ENCODE measurements at regions not wholly inside any gene's neighbourhood (a gene's known extent, or its start where the extent isn't known, plus 50 kb on each side); places are given as distances from the start of the nearest gene placed in this dataset.
A peak's percentile ranks its signal among the peaks of the same experiment; 100 is the strongest.

DNA sequence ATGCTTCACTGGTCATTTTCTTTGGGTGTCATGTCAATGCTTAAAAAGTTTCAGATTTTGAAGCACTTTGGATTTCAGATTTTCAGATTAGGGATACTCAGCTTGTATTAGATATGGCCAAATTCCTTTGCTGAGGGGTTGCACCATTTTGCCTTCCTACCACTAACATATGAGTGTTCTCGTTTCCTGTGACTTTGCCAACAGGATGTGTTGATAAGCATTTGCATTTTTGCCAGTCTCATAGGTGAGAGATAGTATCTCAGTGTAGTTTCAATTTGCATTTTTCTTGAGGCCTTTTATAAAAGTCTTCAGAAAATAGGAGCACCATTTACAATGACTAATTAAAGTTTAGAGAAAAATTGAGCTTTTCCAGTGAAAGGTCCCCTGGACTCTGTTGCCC, 71.6 kb upstream of the CLCN4 start:
- DNase-seq: peak; percentile 70

DNA sequence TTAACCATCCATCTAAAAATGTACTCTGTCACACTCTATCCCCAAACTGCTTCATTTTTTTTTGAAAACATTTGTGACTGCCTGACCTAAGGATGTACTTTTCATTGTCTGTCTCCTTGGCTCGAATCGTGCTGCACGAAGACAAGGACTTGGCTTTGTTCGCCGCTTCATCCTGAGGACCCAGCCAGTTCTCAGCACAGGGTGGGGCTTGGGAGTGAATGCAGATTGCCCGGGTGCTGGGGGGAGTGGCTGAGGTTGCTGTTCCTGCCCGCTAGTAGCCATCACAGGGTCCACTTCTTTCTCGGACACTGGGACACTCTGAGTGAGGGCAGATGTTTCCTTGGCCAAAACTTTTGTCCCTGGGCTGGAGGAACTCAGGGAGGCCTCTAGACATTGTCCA, 70.1 kb upstream of the CLCN4 start:
- no peak for DNase-seq

DNA sequence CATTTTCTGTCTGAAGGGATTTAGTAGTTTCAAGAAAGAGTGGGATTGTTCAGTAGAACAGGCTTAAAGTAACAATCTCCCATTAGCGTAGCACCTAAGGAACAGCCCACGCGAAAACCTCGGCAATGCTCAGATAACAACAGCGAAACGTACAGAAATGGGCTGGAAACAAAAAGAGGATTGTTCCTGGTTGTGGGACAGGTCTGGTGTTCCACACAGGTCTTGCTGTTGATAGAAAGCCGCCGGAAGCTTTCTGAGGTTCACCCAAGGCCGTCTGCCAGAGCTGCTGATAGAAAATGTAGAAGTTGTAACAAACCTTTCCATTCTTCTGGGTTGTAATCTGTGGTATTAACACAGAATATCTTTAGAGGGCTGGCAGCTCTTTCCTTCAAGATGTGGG, 69.4 kb upstream of the CLCN4 start:
- no peak for DNase-seq

DNA sequence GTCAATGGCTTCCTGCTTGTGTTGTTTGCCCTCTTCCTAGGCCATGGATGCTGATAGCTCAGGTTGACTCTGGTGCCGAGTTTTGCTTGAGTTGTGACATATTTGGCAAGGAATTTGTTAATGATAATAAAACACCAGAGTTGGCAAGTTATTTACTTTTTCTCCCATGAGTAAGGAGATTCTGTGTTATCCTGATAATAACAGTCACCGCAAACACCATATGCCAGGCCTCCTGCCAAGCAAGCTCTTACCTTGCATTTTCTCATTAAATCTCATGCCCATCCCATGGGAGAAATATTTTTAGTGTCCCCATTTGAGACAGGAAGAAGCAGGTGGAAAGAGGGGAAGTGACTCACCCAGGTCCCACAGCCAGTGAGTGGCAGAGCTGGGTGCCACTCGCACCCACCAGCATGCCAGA, 67.4 kb upstream of the CLCN4 start:
- peak; percentile 15 for DNase-seq

DNA sequence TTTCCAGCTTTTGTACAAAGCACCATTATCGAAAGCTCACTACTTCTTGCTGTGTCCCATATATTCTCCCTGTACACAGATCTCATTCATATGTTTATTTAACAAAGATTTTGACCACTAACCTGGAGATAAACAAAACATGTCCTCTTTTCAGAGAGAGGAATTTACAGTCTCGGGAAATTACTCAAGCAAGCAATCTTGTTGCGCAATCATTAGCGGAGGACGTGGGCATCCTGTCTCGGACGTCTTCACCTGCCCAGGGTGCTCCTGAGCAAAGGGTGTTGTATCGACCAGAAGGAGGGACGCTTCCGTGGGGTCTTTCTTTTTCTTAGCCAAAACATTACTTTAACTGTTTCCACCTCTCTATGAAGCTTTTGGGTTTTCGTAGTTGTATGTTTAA, 66.5 kb upstream of the CLCN4 start:
- no peak for DNase-seq

DNA sequence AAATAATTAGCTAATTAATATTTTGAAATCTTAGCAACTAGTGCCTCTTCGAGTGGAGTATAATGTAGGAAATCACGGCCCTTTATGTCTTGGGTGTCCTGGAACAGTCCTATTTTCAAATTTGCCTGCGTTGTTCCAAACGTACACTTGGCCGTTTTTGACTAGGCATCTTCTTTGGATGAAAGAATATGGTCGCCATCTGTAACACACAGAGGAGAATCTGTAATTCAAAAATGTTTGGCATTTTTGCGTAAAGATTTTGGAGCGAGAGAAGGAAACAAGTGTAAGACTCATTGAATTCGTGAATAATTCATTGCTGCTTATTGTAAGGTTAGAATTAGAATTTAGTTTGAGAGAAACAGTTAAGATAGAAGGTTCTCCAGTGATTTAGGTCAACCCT, 61.5 kb upstream of the CLCN4 start:
- DNase-seq: no peak

DNA sequence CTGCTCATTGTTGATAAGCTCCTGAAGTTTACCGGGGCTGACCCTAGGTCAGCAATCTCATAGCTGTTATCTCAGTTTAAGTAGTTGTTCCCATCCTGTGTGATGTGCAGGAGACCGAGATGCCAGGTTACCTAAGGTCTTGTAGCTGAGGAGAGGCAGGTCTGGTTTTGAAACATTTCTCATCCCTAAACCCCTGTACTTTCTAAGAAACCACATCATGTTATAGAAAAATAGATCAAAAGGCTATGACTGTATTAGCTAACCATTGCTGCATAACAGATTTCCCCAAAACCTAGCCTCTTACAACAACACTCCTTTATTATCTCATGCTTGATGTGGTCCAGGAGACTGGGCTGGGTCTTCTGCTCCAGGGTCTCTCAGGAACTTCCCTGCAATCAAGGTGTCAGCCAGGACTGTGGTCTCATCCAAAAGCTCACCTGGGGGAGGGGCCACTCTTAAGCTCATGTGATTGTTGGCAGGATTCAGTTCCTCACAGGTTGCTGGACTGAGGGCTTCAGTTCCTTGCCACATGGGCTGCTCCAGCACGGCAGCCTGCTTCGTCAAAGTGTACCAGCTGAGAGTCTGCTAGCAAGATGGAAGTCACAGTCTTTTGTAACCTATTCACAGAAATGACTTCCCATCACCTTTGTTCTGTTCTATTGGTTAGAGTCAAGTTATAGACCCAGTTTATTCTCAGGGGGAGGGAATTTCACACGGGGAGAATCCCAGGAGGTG, 60.9 kb upstream of the CLCN4 start:
- no peak for DNase-seq

DNA sequence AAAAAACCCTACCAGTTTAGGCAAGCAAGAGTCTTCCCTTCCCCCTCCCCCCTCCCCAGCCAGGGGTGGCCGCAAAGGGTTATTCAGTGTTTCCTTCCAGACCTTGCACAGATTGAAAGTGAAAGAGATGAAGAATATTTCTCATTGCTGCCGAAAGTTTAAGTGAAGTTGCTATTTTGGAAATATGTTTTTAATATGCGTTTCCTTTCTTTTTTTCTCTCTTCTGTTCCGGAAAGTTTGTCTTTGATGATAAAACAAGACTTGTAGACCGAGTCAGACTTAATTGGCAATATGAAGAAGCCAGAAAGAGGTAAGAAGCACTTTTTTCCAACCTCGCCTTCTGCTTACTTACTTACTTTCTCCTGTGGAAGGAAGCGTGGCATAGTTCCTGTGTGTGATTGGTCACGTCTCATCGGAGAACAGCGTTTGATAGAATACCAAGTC, 58.5 kb upstream of the CLCN4 start:
- DNase-seq: no peak

DNA sequence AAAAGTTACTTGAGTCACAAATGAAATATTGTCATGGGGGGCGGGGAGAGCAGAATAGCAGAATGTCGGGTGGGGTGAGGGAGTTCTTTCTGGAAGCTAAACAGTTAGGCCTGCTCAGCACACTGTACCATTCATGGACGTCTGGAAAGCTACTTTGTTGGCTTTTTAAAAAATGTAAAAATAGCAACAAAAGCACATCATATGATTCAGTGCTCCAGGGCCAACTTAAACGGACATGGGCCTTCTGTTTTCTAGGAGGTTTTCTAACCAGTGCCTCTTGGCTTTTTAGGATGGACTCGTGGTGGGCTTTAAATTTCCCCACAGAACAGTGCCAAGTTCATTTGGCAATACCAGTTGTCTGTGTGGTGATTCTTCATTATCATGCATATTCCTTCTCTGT, 57.4 kb upstream of the CLCN4 start:
- DNase-seq: no peak

DNA sequence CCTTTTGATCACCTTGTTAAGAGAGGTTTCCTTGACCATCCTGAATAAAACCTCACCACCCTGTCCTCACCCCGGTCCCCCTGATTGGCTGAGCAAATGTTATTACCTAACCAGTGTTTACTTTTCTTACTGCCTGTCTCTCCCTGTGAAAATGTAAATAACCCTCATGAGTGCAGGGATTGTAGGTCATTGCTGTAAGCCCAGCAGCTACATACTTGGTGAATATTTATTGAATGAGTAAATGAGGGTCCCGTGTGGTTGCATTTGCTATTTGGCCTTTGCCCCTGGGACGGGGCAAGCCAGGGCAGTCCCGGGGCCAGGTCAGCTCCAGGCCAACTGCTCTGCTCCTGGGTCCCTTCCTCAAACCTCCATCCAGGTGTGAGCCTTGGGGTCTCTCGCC, 55.5 kb upstream of the CLCN4 start:
- DNase-seq: no peak

DNA sequence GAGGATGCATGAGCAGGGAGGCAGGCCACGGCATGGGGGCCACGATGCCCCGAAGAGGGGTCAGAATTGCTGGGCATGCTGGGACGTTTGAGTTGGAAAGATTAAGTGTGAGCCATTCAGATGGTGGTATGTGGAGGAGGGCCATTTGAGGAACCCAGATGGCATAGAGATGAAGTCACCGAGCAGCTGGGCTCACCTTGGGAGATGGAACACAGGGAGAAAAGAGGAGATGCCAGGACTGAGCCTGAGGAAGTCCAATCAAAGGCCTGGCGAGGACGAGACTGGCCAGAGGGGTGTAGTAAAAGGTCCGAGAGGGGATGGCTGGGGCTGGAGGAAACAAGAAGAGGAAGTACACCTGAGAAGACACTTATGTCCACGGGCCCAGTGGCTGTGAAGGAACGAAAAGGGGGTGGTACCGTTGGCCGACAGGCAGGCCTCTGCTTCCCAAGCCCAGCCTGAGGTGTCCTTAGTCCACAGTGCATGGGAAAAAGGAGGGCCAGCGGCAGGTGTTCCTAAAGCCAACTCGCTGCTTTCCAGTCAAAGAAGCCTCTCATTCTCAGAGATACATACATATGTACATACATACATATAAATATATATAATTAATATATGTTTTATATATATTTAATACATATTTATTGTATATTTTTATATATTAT, 54.6 kb upstream of the CLCN4 start:
- DNase-seq: no peak

DNA sequence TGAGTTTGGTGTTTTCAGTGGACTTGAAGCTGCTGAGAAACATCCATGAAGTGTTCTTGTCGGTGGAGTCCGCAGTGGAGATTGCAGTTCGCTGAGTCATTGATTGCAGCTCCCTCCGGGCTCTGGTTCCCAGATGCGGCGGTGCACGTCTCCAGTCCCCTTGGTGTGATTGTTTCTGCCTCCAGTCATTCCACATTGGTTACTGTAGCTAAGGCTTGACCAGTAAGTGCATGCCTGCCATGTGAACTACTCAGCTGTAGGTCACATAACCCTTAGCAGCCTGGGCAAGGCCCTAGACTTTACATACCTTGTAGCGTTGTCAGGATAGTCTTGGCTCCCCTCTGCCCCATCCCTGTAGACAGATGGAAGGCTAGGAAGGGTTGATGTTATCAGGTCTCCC, 53.8 kb upstream of the CLCN4 start:
- DNase-seq: no peak

DNA sequence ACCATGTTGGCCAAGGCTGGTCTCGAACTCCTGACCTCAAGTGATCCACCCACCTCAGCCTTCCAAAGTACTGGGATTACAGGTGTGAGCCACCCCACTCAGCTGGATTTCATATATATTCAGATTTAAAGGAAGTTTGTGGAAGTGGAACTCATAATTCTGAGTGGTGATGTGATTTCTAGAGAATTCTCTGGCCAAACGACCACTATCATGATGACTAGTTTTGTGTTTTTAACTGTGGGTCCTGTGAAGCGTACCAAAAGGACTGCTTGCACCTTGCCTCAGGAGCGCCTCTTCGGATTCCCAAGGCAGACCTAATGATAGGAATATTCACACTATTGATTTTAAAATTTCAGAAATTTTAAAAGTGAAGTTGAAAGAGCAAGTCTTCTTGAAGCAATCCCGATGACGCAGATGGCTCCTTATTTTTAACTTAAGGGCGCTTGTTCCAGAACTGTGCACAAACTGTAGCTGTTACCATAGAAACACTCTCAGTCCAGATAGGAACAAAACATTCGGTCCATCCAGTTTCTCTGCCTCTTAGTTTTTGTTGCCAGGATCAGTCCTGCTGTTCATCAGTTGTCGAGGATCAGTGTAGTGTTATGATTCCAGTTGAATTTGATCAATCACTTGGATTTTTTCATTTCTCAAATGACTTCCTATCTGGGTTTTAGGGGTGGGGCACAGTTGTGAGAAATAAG, 51.7 kb upstream of the CLCN4 start:
- DNase-seq: no peak

DNA sequence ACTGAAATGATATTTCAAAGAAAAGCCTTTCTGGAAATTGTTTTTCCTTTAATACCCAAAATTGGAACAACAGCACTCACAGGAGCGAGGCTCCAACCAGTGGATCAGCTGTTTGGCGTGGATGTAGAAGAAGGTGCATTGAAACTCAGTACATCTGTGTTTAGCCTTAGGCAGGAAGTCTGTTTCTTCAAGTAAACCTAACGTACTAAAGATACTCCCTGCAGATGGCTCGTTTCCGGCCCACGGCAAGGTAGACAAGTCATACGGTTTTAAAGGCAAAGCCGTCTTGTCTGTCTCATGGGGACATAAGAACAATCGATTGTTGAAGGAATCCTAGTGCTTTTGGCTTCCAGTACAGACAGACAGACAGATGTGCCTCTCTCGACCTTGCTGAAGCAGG, 50.0 kb upstream of the CLCN4 start:
- no peak for DNase-seq
